HFFc6 (cell line): ENCODE measurements at regions not wholly inside any gene's neighbourhood (a gene's known extent, or its start where the extent isn't known, plus 50 kb on each side); places are given as distances from the start of the nearest gene placed in this dataset.

ENCODE experiments used
- DNase-seq: peaks from one replicate; pipeline ENCODE4 v3.0.0-alpha.2; 2018
- H3K27ac Mint-ChIP-seq: 2 replicates; pipeline ENCODE4 v1.8.0; 2020; ENCODE audit warnings: mild to moderate bottlenecking, mixed read lengths
- H3K27me3 Mint-ChIP-seq: 2 replicates; pipeline ENCODE4 v1.8.0; 2021; ENCODE audit warnings: mild to moderate bottlenecking, moderate library complexity, mixed read lengths; ENCODE audit not compliant: insufficient read depth
- H3K36me3 Mint-ChIP-seq: 2 replicates; pipeline ENCODE4 v1.8.0; 2021; ENCODE audit warnings: low read depth, mixed read lengths
- H3K4me1 Mint-ChIP-seq: 2 replicates; pipeline ENCODE4 v1.8.0; 2020; ENCODE audit warnings: low read depth, mixed read lengths
- H3K4me3 Mint-ChIP-seq: 2 replicates; pipeline ENCODE4 v1.8.0; 2020; ENCODE audit warnings: mild to moderate bottlenecking, moderate library complexity, mixed read lengths
- H3K9me3 Mint-ChIP-seq: 2 replicates; pipeline ENCODE4 v1.8.0; 2020; ENCODE audit warnings: mild to moderate bottlenecking, mixed read lengths
- CTCF ChIP-seq: fragments of 200-600 bp; sonication (generic); IDR thresholded peaks from 2 replicates; pipeline ENCODE4 v1.5.0; 2021; ENCODE audit warnings: antibody characterized with exemption, mild to moderate bottlenecking

DNA sequence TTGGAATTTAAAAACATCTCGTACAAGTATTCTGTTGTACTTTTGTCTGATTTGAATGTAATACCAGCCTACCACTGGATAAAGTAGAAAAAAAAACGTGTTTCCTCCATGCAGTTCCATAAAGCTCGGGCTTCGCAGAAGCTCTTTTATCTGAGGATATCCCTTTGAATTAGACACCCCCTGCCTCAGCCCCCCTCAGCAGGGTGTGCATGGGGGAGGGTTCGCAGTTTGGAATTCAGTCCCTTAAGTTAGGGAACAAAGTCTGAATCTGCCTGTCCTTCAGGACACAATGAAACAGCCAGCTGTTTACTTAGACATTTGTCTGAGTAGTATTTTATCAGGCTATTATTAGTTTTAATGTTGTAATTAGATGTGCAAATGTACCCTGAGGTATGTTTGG is 234.0 kb upstream of the CAND1 start:
- Mint-ChIP-seq H3K4me1 (no peaks in the 10 kb centered on the region), H3K4me3 (no peak overlapping the region), H3K27me3 (no peaks in the 10 kb centered on the region), H3K36me3 (no peaks in the 10 kb centered on the region), H3K9me3 (no peaks in the 10 kb centered on the region; the same call in 1 of the 2 replicates), H3K27ac (no peak overlapping the region)
- no peak for TF ChIP-seq CTCF
- DNase-seq = no peak

DNA sequence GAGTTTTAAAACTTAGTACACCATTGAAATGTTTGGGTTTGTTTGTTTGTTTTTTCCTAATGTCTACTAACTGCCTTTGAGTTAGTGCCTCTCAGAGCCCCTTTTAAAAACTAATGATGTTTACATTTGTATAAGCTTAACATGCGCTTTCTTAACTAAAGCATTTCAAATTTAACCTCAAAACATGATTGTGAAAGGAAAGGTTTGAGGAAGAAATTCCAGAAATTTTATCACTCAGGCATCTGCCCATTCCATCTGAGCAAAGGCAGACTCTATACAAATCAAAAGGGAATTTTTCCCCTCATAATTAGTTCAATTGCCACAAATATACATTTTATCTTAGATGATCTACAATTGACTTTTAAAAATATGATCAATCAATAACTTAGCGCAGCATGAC is 230.7 kb upstream of the CAND1 start:
- TF ChIP-seq CTCF = no peak
- Mint-ChIP-seq H3K4me3 (no peak overlapping the region), H3K4me1 (no peaks in the 10 kb centered on the region), H3K27ac (no peak overlapping the region), H3K9me3 (no peaks in the 10 kb centered on the region; the same call in 1 of the 2 replicates), H3K27me3 (no peaks in the 10 kb centered on the region), H3K36me3 (no peaks in the 10 kb centered on the region)
- no peak for DNase-seq

- Mint-ChIP-seq H3K4me1 (no peaks in the 10 kb centered on the region), H3K9me3 (no peaks in the 10 kb centered on the region), H3K4me3 (no peak overlapping the region), H3K36me3 (no peaks in the 10 kb centered on the region), H3K27me3 (no peaks in the 10 kb centered on the region), H3K27ac (no peak overlapping the region)
- no peak for TF ChIP-seq CTCF
- DNase-seq = no peak
These were observed 228.9 kb upstream of the CAND1 start for GRCh38 chr12:67039995-67040860.

DNA sequence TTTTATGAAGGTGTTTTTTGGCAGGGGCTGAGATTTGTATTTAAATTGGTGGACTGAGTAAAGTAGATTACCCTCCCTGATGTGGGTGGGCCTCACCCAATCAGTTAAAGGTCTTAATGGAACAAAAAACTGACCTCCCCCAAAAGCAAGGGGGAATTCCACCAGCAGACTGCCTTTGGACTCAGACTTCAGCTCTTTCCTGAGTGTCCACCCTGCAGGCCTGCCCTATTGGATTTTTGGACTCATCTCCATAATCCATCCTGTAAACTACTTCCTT is 228.4 kb upstream of the CAND1 start:
- no peak for DNase-seq
- Mint-ChIP-seq H3K27ac (no peak overlapping the region), H3K4me3 (no peak overlapping the region), H3K4me1 (no peaks in the 10 kb centered on the region), H3K9me3 (no peaks in the 10 kb centered on the region), H3K27me3 (no peaks in the 10 kb centered on the region), H3K36me3 (no peaks in the 10 kb centered on the region)
- TF ChIP-seq CTCF = no peak

DNA sequence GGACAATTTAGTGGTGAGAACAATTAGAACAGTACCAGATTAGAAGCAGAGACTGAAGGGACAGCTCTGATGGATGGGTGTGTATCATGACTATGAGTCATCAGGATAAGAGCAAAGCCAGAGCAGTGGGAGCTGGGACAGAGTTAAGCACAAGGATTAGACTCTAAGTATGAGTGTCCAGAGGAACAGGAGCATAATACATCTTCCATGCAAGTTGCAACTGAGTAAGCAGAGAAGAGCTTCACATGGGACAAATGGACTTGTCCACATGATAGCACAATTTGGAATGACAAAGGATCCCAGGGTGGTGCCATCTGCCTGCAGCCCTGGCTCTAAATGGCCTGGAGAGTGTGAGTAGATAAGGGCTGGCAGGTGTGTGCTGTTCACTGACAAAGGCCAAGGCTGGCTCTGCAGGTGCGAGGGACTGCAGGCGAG is 226.4 kb upstream of the CAND1 start:
- H3K9me3 Mint-ChIP-seq = no peaks in the 10 kb centered on the region
- no peak for TF ChIP-seq CTCF
- no peaks in the 10 kb centered on the region for H3K36me3 Mint-ChIP-seq
- no peaks in the 10 kb centered on the region for H3K4me1 Mint-ChIP-seq
- H3K27ac Mint-ChIP-seq = no peak overlapping the region
- DNase-seq = no peak
- H3K27me3 Mint-ChIP-seq = no peaks in the 10 kb centered on the region
- H3K4me3 Mint-ChIP-seq = no peak overlapping the region
